Kidney capillary endothelial cell (primary cell): ENCODE measurements at regions not wholly inside any gene's neighbourhood (a gene's known extent, or its start where the extent isn't known, plus 50 kb on each side); places are given as distances from the start of the nearest gene placed in this dataset.
"Not testable (repeated sequence)": the region's sequence is repeated elsewhere in the genome, so short reads cannot be mapped to it uniquely, and the experiment has no call there.

Experiments
- DNase-seq: peaks from one replicate; pipeline ENCODE4 v3.0.0-alpha.2; 2018; ENCODE audit warnings: low spot score

- DNase-seq: no peak
Measured at GRCh38 chr4:81723019-81723884, 251.5 kb upstream of the RASGEF1B start.

- DNase-seq: no peak
Measured at GRCh38 chr4:81722290-81722851, 250.7 kb upstream of the RASGEF1B start.

- DNase-seq: no peak
Measured at GRCh38 chr4:81715757-81716156, 244.1 kb upstream of the RASGEF1B start.

GRCh38 chr4:81715357-81715756 lies 243.7 kb upstream of the RASGEF1B start:
- DNase-seq: not testable (repeated sequence)

GRCh38 chr4:81714291-81714690 lies 242.6 kb upstream of the RASGEF1B start:
- DNase-seq: no peak

GRCh38 chr4:81712714-81713113 lies 241.0 kb upstream of the RASGEF1B start:
- no peak for DNase-seq

GRCh38 chr4:81704461-81704860 lies 232.8 kb upstream of the RASGEF1B start:
- no peak for DNase-seq

GRCh38 chr4:81700189-81700588 lies 228.5 kb upstream of the RASGEF1B start:
- DNase-seq: no peak

GRCh38 chr4:81698538-81699296 lies 227.0 kb upstream of the RASGEF1B start:
- DNase-seq: no peak

- no peak for DNase-seq
Measured at GRCh38 chr4:81694176-81694913, 222.6 kb upstream of the RASGEF1B start.

GRCh38 chr4:81690871-81691270 lies 219.2 kb upstream of the RASGEF1B start:
- no peak for DNase-seq

GRCh38 chr4:81688085-81688484 lies 216.4 kb upstream of the RASGEF1B start:
- no peak for DNase-seq

- no peak for DNase-seq
Measured at GRCh38 chr4:81687471-81687870, 215.8 kb upstream of the RASGEF1B start.

- DNase-seq: no peak
Measured at GRCh38 chr4:81685104-81685503, 213.4 kb upstream of the RASGEF1B start.

GRCh38 chr4:81684352-81684751 lies 212.6 kb upstream of the RASGEF1B start:
- DNase-seq: no peak

GRCh38 chr4:81682492-81682891 lies 210.8 kb upstream of the RASGEF1B start:
- DNase-seq: no peak

- no peak for DNase-seq
Measured at GRCh38 chr4:81679315-81679714, 207.6 kb upstream of the RASGEF1B start.

GRCh38 chr4:81678801-81679200 lies 207.1 kb upstream of the RASGEF1B start:
- no peak for DNase-seq

- DNase-seq: no peak
Measured at GRCh38 chr4:81676537-81676936, 204.8 kb upstream of the RASGEF1B start.

- DNase-seq: no peak
Measured at GRCh38 chr4:81675791-81676393, 204.2 kb upstream of the RASGEF1B start.

GRCh38 chr4:81673961-81674360 lies 202.3 kb upstream of the RASGEF1B start:
- no peak for DNase-seq

GRCh38 chr4:81668328-81668727 lies 196.6 kb upstream of the RASGEF1B start:
- DNase-seq: not testable (repeated sequence)
